Neutrophil (primary cell): ENCODE measurements at regions not wholly inside any gene's neighbourhood (a gene's known extent, or its start where the extent isn't known, plus 50 kb on each side); places are given as distances from the start of the nearest gene placed in this dataset.

Source experiments
- H3K27ac ChIP-seq: fragments of 200-600 bp; sonication (generic); 2 replicates; pipeline ENCODE4 v1.5.1; 2016; ENCODE audit warnings: mild to moderate bottlenecking, moderate library complexity
- H3K27me3 ChIP-seq: fragments of 200-600 bp; sonication (generic); 2 replicates; pipeline ENCODE4 v1.6.0; 2016; ENCODE audit warnings: mild to moderate bottlenecking
- H3K36me3 ChIP-seq: fragments of 200-600 bp; sonication (generic); 2 replicates; pipeline ENCODE4 v1.5.1; 2017
- H3K4me1 ChIP-seq, 2 experiments: fragments of 200-600 bp in 1 of 2; sonication (generic) in 1 of 2; 1 replicate in 1 of 2; 2 replicates in 1 of 2; pipeline versions ENCODE4 v1.5.1 to v1.6.1; 2013 to 2016; ENCODE audit warnings: low read depth in 1 of 2, low read length in 1 of 2, mild to moderate bottlenecking in 1 of 2, moderate library complexity in 1 of 2; ENCODE audit not compliant: control insufficient read depth in 1 of 2, insufficient read depth in 1 of 2
- H3K4me3 ChIP-seq, 2 experiments: fragments of 200-600 bp in 1 of 2; sonication (generic) in 1 of 2; 1 replicate in 1 of 2; 2 replicates in 1 of 2; pipeline ENCODE4 v1.5.1; 2013 to 2016; ENCODE audit warnings: low read depth in 1 of 2, low read length in 1 of 2, mild to moderate bottlenecking in 1 of 2, moderate library complexity in 1 of 2
- H3K9me3 ChIP-seq: fragments of 200-600 bp; sonication (generic); 2 replicates; pipeline ENCODE4 v1.5.1; 2016
- CTCF ChIP-seq: fragments of 200-600 bp; sonication (generic); IDR thresholded peaks from 2 replicates; pipeline ENCODE4 v1.5.1; 2016; ENCODE audit warnings: antibody characterized with exemption

GRCh38 chr1:114333690-114334089 is 177.3 kb downstream of the TRIM33 start:
- Histone ChIP-seq H3K27ac (no peak overlapping the region), H3K9me3 (no peaks in the 10 kb centered on the region), H3K4me3 (no peak overlapping the region), H3K36me3 (no peaks in the 10 kb centered on the region), H3K27me3 (peaks cover 56% of the 10 kb centered on the region), H3K4me1 (no peaks in the 10 kb centered on the region)
- no peak for TF ChIP-seq CTCF

- H3K27ac ChIP-seq = no peak overlapping the region
- no peaks in the 10 kb centered on the region for H3K4me1 ChIP-seq
- TF ChIP-seq CTCF = no peak
- no peaks in the 10 kb centered on the region for H3K9me3 ChIP-seq
- no peak overlapping the region for H3K4me3 ChIP-seq
- no peaks in the 10 kb centered on the region for H3K36me3 ChIP-seq
- H3K27me3 ChIP-seq = peaks cover 60% of the 10 kb centered on the region
These were observed 178.3 kb upstream of the SYT6 start for GRCh38 chr1:114331936-114332335.

- H3K36me3 ChIP-seq = no peaks in the 10 kb centered on the region
- no peak for TF ChIP-seq CTCF
- H3K9me3 ChIP-seq = no peaks in the 10 kb centered on the region
- H3K4me3 ChIP-seq = no peak overlapping the region
- peaks cover 65% of the 10 kb centered on the region for H3K27me3 ChIP-seq
- H3K27ac ChIP-seq = no peak overlapping the region
- H3K4me1 ChIP-seq = no peaks in the 10 kb centered on the region
These were observed 176.8 kb upstream of the SYT6 start for GRCh38 chr1:114330451-114330983.

- Histone ChIP-seq H3K27me3 (peaks cover 50% of the 10 kb centered on the region), H3K27ac (no peak overlapping the region), H3K4me3 (no peak overlapping the region), H3K36me3 (no peaks in the 10 kb centered on the region), H3K4me1 (no peaks in the 10 kb centered on the region), H3K9me3 (no peaks in the 10 kb centered on the region)
- no peak for TF ChIP-seq CTCF
These were observed 174.8 kb upstream of the SYT6 start for GRCh38 chr1:114328361-114328904.

GRCh38 chr1:114324662-114324965 is 170.9 kb upstream of the SYT6 start:
- Histone ChIP-seq H3K4me1 (no peaks in the 10 kb centered on the region), H3K9me3 (no peaks in the 10 kb centered on the region), H3K4me3 (no peak overlapping the region), H3K27me3 (peaks cover 22% of the 10 kb centered on the region), H3K27ac (no peak overlapping the region), H3K36me3 (no peaks in the 10 kb centered on the region)
- no peak for TF ChIP-seq CTCF
